IMR-90 (cell line): ENCODE measurements at regions not wholly inside any gene's neighbourhood (a gene's known extent, or its start where the extent isn't known, plus 50 kb on each side); places are given as distances from the start of the nearest gene placed in this dataset.

Experiments used
- ATAC-seq: fragments of 200-7000 bp; cut with Tn5 transposase; 2 replicates; pipeline ENCODE4 v1.9.1; 2020; ENCODE audit warnings: low read depth, mild to moderate bottlenecking, moderate library complexity
- BruUV-seq: library from RNA; stranded (reverse); fragments of 400-500 nt; replicated peaks from 2 replicates; lab custom pipeline; 2021; lab: Mats Ljungman, UMichigan
- CTCF ChIA-PET: fragments of 300-600 bp; formaldehyde crosslinking; extraction: SDS; loops from one replicate; lab custom pipeline; 2021; ENCODE audit warnings: antibody characterized with exemption; lab: Yijun Ruan, JAX
- POLR2A ChIA-PET: fragments of 300-600 bp; sonication (Branson Sonifier 250); formaldehyde crosslinking; loops from one replicate; lab custom pipeline; 2022; ENCODE audit warnings: antibody characterized with exemption; ENCODE audit not compliant: unreplicated experiment; lab: Charles Lee
- DNase-seq: peaks from one replicate; pipeline ENCODE4 v3.0.0; 2013
- H2AFZ ChIP-seq: replicated peaks from 2 replicates; pipeline ENCODE3; 2013; ENCODE audit warnings: low read length, mild to moderate bottlenecking; ENCODE audit not compliant: poor library complexity
- H2AK5ac ChIP-seq: 2 replicates; pipeline ENCODE4 v1.6.1; 2013; ENCODE audit warnings: low read depth, low read length, inconsistent platforms
- H2AK9ac ChIP-seq: replicated peaks from 2 replicates; pipeline ENCODE3; 2013; ENCODE audit warnings: mild to moderate bottlenecking, low read depth, low read length, moderate library complexity; ENCODE audit not compliant: poor library complexity
- H2BK120ac ChIP-seq: 2 replicates; pipeline ENCODE4 v1.6.1; 2013; ENCODE audit warnings: low read depth, low read length, inconsistent platforms
- H2BK15ac ChIP-seq: 3 replicates; pipeline ENCODE4 v1.6.1; 2013; ENCODE audit warnings: low read depth, low read length, inconsistent platforms
- H2BK20ac ChIP-seq: 2 replicates; pipeline ENCODE4 v1.6.1; 2013; ENCODE audit warnings: low read depth, mild to moderate bottlenecking, inconsistent platforms, low read length, moderate library complexity
- H2BK5ac ChIP-seq: 2 replicates; pipeline ENCODE4 v1.6.1; 2013; ENCODE audit warnings: mild to moderate bottlenecking, low read depth, low read length, inconsistent platforms; ENCODE audit not compliant: poor library complexity, severe bottlenecking
- H3K14ac ChIP-seq: replicated peaks from 2 replicates; pipeline ENCODE4 v1.6.1; 2013; ENCODE audit warnings: low read depth, low read length, inconsistent platforms
- H3K18ac ChIP-seq: 2 replicates; pipeline ENCODE4 v1.6.1; 2013; ENCODE audit warnings: low read depth, low read length, control low read depth
- H3K23ac ChIP-seq: 2 replicates; pipeline ENCODE4 v1.6.1; 2013; ENCODE audit warnings: low read depth, low read length, inconsistent platforms
- H3K27ac ChIP-seq: 2 replicates; pipeline ENCODE4 v1.5.1; 2013; ENCODE audit warnings: mild to moderate bottlenecking, control low read depth, low read length; ENCODE audit not compliant: insufficient read depth
- H3K27me3 ChIP-seq: 2 replicates; pipeline ENCODE4 v1.6.1; 2013; ENCODE audit warnings: low read length; ENCODE audit not compliant: control insufficient read depth, insufficient read depth
- H3K36me3 ChIP-seq: 2 replicates; pipeline ENCODE4 v1.6.1; 2013; ENCODE audit warnings: low read length, mixed read lengths; ENCODE audit not compliant: control insufficient read depth, insufficient read depth
- H3K4ac ChIP-seq: 2 replicates; pipeline ENCODE4 v1.6.1; 2013; ENCODE audit warnings: low read depth, low read length, inconsistent platforms
- H3K4me1 ChIP-seq: 2 replicates; pipeline ENCODE4 v1.6.1; 2013; ENCODE audit warnings: low read length, mixed read lengths; ENCODE audit not compliant: control insufficient read depth, insufficient read depth
- H3K4me2 ChIP-seq: 2 replicates; pipeline ENCODE4 v1.6.1; 2013; ENCODE audit warnings: low read depth, mild to moderate bottlenecking, control low read depth, low read length, moderate library complexity
- H3K4me3 ChIP-seq: 2 replicates; pipeline ENCODE4 v1.5.1; 2013; ENCODE audit warnings: low read depth, mild to moderate bottlenecking, control low read depth, low read length, moderate library complexity; ENCODE audit not compliant: insufficient read depth
- H3K56ac ChIP-seq: 2 replicates; pipeline ENCODE4 v1.6.1; 2013; ENCODE audit warnings: low read length, inconsistent platforms; ENCODE audit not compliant: insufficient read depth; ENCODE audit errors: extremely low read depth
- H3K79me1 ChIP-seq, 2 experiments: 2 replicates each; pipeline ENCODE4 v1.6.1; 2013; ENCODE audit warnings: low read length in 2 of 2, inconsistent platforms in 1 of 2, low read depth in 1 of 2
- H3K9ac ChIP-seq: 2 replicates; pipeline ENCODE4 v1.6.1; 2013; ENCODE audit warnings: low read depth, low read length, control low read depth
- H3K9me1 ChIP-seq: 2 replicates; pipeline ENCODE4 v1.6.1; 2013; ENCODE audit warnings: low read length, inconsistent platforms; ENCODE audit not compliant: insufficient read depth
- H3K9me3 ChIP-seq: 2 replicates; pipeline ENCODE4 v1.6.1; 2013; ENCODE audit warnings: low read length; ENCODE audit not compliant: control insufficient read depth, insufficient read depth
- H4K20me1 ChIP-seq: 2 replicates; pipeline ENCODE4 v1.6.1; 2013; ENCODE audit warnings: low read length, inconsistent platforms; ENCODE audit not compliant: insufficient read depth
- H4K5ac ChIP-seq: 2 replicates; pipeline ENCODE4 v1.6.1; 2013; ENCODE audit warnings: mild to moderate bottlenecking, low read depth, low read length, control low read depth
- H4K8ac ChIP-seq, 2 experiments: 2 replicates each; pipeline ENCODE4 v1.6.1; 2013; ENCODE audit warnings: low read depth in 2 of 2, low read length in 2 of 2, control low read depth in 1 of 2, inconsistent platforms in 1 of 2
- H4K91ac ChIP-seq: 2 replicates; pipeline ENCODE4 v1.6.1; 2013; ENCODE audit warnings: low read depth, low read length, inconsistent platforms; ENCODE audit not compliant: insufficient read depth
- BHLHE40 ChIP-seq: fragments of 150-350 bp; IDR thresholded peaks from 2 replicates; pipeline ENCODE4 v1.6.1; 2016; ENCODE audit warnings: mild to moderate bottlenecking, low read depth, low read length
- CEBPB ChIP-seq: IDR thresholded peaks from 2 replicates; pipeline ENCODE4 v1.6.1; 2012; ENCODE audit warnings: low read depth, low read length, improper control_type of control experiment
- CHD1 ChIP-seq: IDR thresholded peaks from 2 replicates; pipeline ENCODE4 v1.6.1; 2012; ENCODE audit warnings: low read depth, low read length, improper control_type of control experiment
- ELK1 ChIP-seq: fragments of 150-350 bp; IDR thresholded peaks from 2 replicates; pipeline ENCODE4 v1.6.1; 2016; ENCODE audit warnings: low read depth, mild to moderate bottlenecking, low read length, moderate library complexity, borderline replicate concordance
- MAFK ChIP-seq: IDR thresholded peaks from 2 replicates; pipeline ENCODE4 v1.6.1; 2012; ENCODE audit warnings: low read depth, low read length, improper control_type of control experiment
- MAZ ChIP-seq: IDR thresholded peaks from 2 replicates; pipeline ENCODE4 v1.6.1; 2012; ENCODE audit warnings: low read depth, mild to moderate bottlenecking, low read length, improper control_type of control experiment, moderate library complexity, borderline replicate concordance
- MXI1 ChIP-seq: IDR thresholded peaks from 2 replicates; pipeline ENCODE4 v1.6.1; 2012; ENCODE audit warnings: low read depth, mild to moderate bottlenecking, low read length, moderate library complexity, borderline replicate concordance
- NFE2L2 ChIP-seq: fragments of 150-350 bp; IDR thresholded peaks from 2 replicates; pipeline ENCODE4 v1.6.1; 2016; ENCODE audit warnings: low read depth, mild to moderate bottlenecking, low read length
- RAD21 ChIP-seq: IDR thresholded peaks from 2 replicates; pipeline ENCODE4 v1.6.1; 2012; ENCODE audit warnings: low read length, improper control_type of control experiment
- RCOR1 ChIP-seq: IDR thresholded peaks from 2 replicates; pipeline ENCODE4 v1.6.1; 2012; ENCODE audit warnings: mild to moderate bottlenecking, low read length, improper control_type of control experiment; ENCODE audit not compliant: insufficient replicate concordance
- RFX5 ChIP-seq: IDR thresholded peaks from 2 replicates; pipeline ENCODE4 v1.8.0; 2012; ENCODE audit warnings: low read depth, mild to moderate bottlenecking, low read length, moderate library complexity
- SMC3 ChIP-seq: fragments of 150-350 bp; IDR thresholded peaks from 2 replicates; pipeline ENCODE4 v1.6.1; 2016; ENCODE audit warnings: low read depth, mild to moderate bottlenecking, antibody characterized with exemption, low read length, moderate library complexity
- WGBS, 2 experiments: methylation state at CpG; one replicate each; pipeline versions ENCODE4 v1.1.5 to v1.1.7; 2013; ENCODE audit warnings: missing lambda C conversion rate in 2 of 2; ENCODE audit not compliant: insufficient read length in 1 of 2; ENCODE audit errors: extremely low coverage in 2 of 2; 5-methylcytosine and 5-hydroxymethylcytosine counted together
- dilution Hi-C: fragments of 300-500 bp; cut with HindIII; formaldehyde crosslinking; loops from one replicate; pipeline ENCODE4 v1.14.3; 2018; ENCODE audit warnings: low sequenced_read_pairs; ENCODE audit not compliant: unreplicated experiment
- in situ Hi-C: fragments of 300-500 bp; cut with MboI; formaldehyde crosslinking; loops from 3 replicates; pipeline ENCODE4 v1.14.3; 2019; ENCODE audit warnings: low sequenced_read_pairs, inconsistent platforms, mixed read lengths
- intact Hi-C: fragments of 100-400 bp; cut with micrococcal nuclease; formaldehyde crosslinking; loops from 2 replicates; pipeline ENCODE4 v1.10.0; 2022
- TF ChIP-seq, protein P1 (sequence below): conservative IDR thresholded peaks from 2 replicates; pipeline ENCODE4 v1.5.1; 2012; ENCODE audit warnings: mild to moderate bottlenecking, low read depth, low read length, improper control_type of control experiment

DNA sequence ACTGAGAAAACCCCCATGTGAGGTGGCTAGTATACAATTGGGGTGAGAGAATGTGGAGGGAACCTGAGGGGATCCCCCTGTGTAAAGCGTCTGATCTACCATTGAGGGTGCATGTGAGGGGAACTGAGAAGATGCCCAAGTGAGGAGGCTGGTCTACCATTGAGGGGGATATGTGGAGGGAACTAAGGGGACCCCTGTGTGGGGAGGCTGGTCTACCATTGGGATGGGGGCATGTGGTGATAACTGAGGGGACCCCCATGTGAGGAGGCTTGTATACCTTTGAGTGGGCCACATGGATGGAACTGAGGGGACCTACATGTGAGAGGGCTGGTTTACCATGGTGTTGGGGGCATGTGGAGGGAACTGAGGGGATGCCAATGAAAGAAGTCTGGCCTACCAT is 160.8 kb downstream of the FBLN2 start:
- Histone ChIP-seq H3K18ac (no peak overlapping the region), H2BK20ac (no peak overlapping the region), H3K36me3 (no peaks in the 10 kb centered on the region), H2BK120ac (no peak overlapping the region), H4K5ac (no peak overlapping the region), H2AFZ (no peak overlapping the region), H3K56ac (no peak overlapping the region), H3K9me1 (no peaks in the 10 kb centered on the region), H3K79me1 (no peaks in the 10 kb centered on the region), H3K27ac (no peak overlapping the region), H3K4me2 (no peak overlapping the region), H3K4me1 (no peaks in the 10 kb centered on the region), H3K4ac (no peak overlapping the region), H3K9me3 (peaks cover 13% of the 10 kb centered on the region; the same call in 1 of the 2 replicates), H3K4me3 (no peak overlapping the region), H4K8ac (no peak overlapping the region), H4K91ac (no peak overlapping the region), H3K23ac (no peak overlapping the region), H2BK15ac (no peak overlapping the region), H3K27me3 (no peaks in the 10 kb centered on the region), H3K9ac (no peak overlapping the region), H2AK5ac (no peak overlapping the region), H3K14ac (no peak overlapping the region), H2AK9ac (no peak overlapping the region), H4K20me1 (no peaks in the 10 kb centered on the region), H2BK5ac (no peak overlapping the region)
- ChIA-PET CTCF (no interaction called here), POLR2A (no interaction called here)
- WGBS, 2 experiments, result 40% methylated on average over 1 of the region's 1 CpG; no CpG with 5 or more reads in 1 of the 2 experiments
- dilution Hi-C loops (no loop called here), intact Hi-C loops (no loop called here), in situ Hi-C loops (no loop called here)
- no TSS peak for BruUV-seq
- no peak for DNase-seq
- TF ChIP-seq BHLHE40 (no peak), ELK1 (no peak), RFX5 (no peak), CHD1 (no peak), RCOR1 (no peak), MAZ (no peak), MXI1 (no peak), CEBPB (no peak), NFE2L2 (no peak), SMC3 (no peak), MAFK (no peak), RAD21 (no peak)
- TF ChIP-seq, protein P1, sequence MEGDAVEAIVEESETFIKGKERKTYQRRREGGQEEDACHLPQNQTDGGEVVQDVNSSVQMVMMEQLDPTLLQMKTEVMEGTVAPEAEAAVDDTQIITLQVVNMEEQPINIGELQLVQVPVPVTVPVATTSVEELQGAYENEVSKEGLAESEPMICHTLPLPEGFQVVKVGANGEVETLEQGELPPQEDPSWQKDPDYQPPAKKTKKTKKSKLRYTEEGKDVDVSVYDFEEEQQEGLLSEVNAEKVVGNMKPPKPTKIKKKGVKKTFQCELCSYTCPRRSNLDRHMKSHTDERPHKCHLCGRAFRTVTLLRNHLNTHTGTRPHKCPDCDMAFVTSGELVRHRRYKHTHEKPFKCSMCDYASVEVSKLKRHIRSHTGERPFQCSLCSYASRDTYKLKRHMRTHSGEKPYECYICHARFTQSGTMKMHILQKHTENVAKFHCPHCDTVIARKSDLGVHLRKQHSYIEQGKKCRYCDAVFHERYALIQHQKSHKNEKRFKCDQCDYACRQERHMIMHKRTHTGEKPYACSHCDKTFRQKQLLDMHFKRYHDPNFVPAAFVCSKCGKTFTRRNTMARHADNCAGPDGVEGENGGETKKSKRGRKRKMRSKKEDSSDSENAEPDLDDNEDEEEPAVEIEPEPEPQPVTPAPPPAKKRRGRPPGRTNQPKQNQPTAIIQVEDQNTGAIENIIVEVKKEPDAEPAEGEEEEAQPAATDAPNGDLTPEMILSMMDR, result no peak
- no peak for ATAC-seq
